Neural progenitor cell (in vitro differentiated cells): ENCODE measurements at regions not wholly inside any gene's neighbourhood (a gene's known extent, or its start where the extent isn't known, plus 50 kb on each side); places are given as distances from the start of the nearest gene placed in this dataset.

Source experiments
- DNase-seq: peaks from one replicate; pipeline ENCODE4 v3.0.0-alpha.2; 2016; ENCODE audit warnings: low spot score
- H2AFZ ChIP-seq: fragments of 200-600 bp; sonication (generic); replicated peaks from 2 replicates; pipeline ENCODE4 v1.6.1; 2016; ENCODE audit warnings: antibody characterized with exemption
- H3F3A ChIP-seq: fragments of 200-600 bp; sonication (generic); 2 replicates; pipeline ENCODE4 v1.6.1; 2016; ENCODE audit warnings: antibody characterized with exemption, low read depth
- H3K27ac ChIP-seq: fragments of 200-600 bp; sonication (generic); 2 replicates; pipeline ENCODE4 v1.5.1; 2016; ENCODE audit warnings: mild to moderate bottlenecking
- H3K27me3 ChIP-seq: fragments of 200-600 bp; sonication (generic); 2 replicates; pipeline ENCODE4 v1.6.1; 2016; ENCODE audit warnings: mild to moderate bottlenecking, moderate library complexity
- H3K36me3 ChIP-seq: fragments of 200-600 bp; sonication (generic); 2 replicates; pipeline ENCODE4 v1.5.1; 2016
- H3K4me1 ChIP-seq: fragments of 200-600 bp; sonication (generic); 2 replicates; pipeline ENCODE4 v1.6.1; 2016; ENCODE audit warnings: mixed run types
- H3K4me2 ChIP-seq: fragments of 200-600 bp; sonication (generic); 2 replicates; pipeline ENCODE4 v1.6.1; 2016
- H3K4me3 ChIP-seq: fragments of 200-600 bp; sonication (generic); 2 replicates; pipeline ENCODE4 v1.5.1; 2016
- H3K79me2 ChIP-seq: fragments of 200-600 bp; sonication (generic); 2 replicates; pipeline ENCODE4 v1.6.1; 2016; ENCODE audit warnings: low read depth
- H3K9ac ChIP-seq: fragments of 200-600 bp; sonication (generic); 2 replicates; pipeline ENCODE4 v1.6.1; 2016
- H3K9me3 ChIP-seq: fragments of 200-600 bp; sonication (generic); 2 replicates; pipeline ENCODE4 v1.5.1; 2016; ENCODE audit warnings: low read depth
- H4K20me1 ChIP-seq: fragments of 200-600 bp; sonication (generic); 2 replicates; pipeline ENCODE4 v1.6.1; 2016; ENCODE audit warnings: low read depth
- H3K27ac Mint-ChIP-seq: 3 replicates; pipeline ENCODE4 v1.8.0; 2021; ENCODE audit warnings: mixed read lengths
- H3K27me3 Mint-ChIP-seq: 2 replicates; pipeline ENCODE4 v1.8.0; 2022; ENCODE audit warnings: low read depth, mild to moderate bottlenecking, inconsistent platforms, moderate library complexity, mixed read lengths; ENCODE audit not compliant: insufficient read depth
- H3K36me3 Mint-ChIP-seq: 3 replicates; pipeline ENCODE4 v1.8.0; 2021; ENCODE audit warnings: mixed read lengths
- H3K4me1 Mint-ChIP-seq: 3 replicates; pipeline ENCODE4 v1.8.0; 2021; ENCODE audit warnings: mixed read lengths
- H3K4me3 Mint-ChIP-seq: 3 replicates; pipeline ENCODE4 v1.8.0; 2021; ENCODE audit warnings: mild to moderate bottlenecking, moderate library complexity, mixed read lengths
- H3K9me3 Mint-ChIP-seq: 3 replicates; pipeline ENCODE4 v1.8.0; 2020; ENCODE audit warnings: mixed read lengths
- EZH2 ChIP-seq: fragments of 200-600 bp; sonication (generic); IDR thresholded peaks from 2 replicates; pipeline ENCODE4 v1.6.1; 2017; ENCODE audit warnings: antibody characterized with exemption, mild to moderate bottlenecking, moderate library complexity
- EZH2phosphoT487 ChIP-seq: fragments of 200-600 bp; sonication (generic); IDR thresholded peaks from 2 replicates; pipeline ENCODE4 v1.6.1; 2017; ENCODE audit warnings: antibody characterized with exemption
- TF ChIP-seq, protein P1 (sequence below): fragments of 200-600 bp; sonication (generic); IDR thresholded peaks from 2 replicates; pipeline ENCODE4 v1.5.1; 2017; ENCODE audit warnings: antibody characterized with exemption, mild to moderate bottlenecking

DNA sequence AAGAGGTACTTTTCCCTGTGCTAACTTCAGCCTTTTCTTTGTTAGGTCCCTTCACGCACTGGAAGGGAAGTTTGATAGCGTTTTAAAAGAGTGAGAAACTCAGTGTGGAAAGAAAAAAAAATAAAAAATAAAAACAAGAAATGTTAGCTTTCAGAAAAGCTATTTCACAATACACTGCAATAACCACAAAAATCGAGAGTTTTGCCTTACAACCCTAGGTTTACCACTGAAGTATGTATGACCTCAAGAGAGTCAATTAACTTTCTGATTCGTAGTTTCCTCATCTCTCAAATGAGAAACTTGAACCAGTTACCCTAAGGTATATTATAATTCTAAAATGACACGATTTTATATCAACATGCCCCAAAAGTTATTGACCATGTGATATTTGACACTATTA, 93.9 kb upstream of the JADE1 start:
- no peaks in the 10 kb centered on the region for H3F3A ChIP-seq
- TF ChIP-seq EZH2phosphoT487, result no peak
- TF ChIP-seq EZH2, result no peak
- TF ChIP-seq, protein P1, sequence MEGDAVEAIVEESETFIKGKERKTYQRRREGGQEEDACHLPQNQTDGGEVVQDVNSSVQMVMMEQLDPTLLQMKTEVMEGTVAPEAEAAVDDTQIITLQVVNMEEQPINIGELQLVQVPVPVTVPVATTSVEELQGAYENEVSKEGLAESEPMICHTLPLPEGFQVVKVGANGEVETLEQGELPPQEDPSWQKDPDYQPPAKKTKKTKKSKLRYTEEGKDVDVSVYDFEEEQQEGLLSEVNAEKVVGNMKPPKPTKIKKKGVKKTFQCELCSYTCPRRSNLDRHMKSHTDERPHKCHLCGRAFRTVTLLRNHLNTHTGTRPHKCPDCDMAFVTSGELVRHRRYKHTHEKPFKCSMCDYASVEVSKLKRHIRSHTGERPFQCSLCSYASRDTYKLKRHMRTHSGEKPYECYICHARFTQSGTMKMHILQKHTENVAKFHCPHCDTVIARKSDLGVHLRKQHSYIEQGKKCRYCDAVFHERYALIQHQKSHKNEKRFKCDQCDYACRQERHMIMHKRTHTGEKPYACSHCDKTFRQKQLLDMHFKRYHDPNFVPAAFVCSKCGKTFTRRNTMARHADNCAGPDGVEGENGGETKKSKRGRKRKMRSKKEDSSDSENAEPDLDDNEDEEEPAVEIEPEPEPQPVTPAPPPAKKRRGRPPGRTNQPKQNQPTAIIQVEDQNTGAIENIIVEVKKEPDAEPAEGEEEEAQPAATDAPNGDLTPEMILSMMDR, result no peak
- H3K36me3 Mint-ChIP-seq, result no peaks in the 10 kb centered on the region
- H3K4me3 ChIP-seq, result no peak overlapping the region
- no peak overlapping the region for H3K4me3 Mint-ChIP-seq
- H3K36me3 ChIP-seq, result no peaks in the 10 kb centered on the region
- no peaks in the 10 kb centered on the region for H4K20me1 ChIP-seq
- no peak overlapping the region for H3K27ac ChIP-seq
- H3K4me1 Mint-ChIP-seq, result no peaks in the 10 kb centered on the region
- H3K4me1 ChIP-seq, result no peaks in the 10 kb centered on the region
- no peaks in the 10 kb centered on the region for H3K79me2 ChIP-seq
- no peak for DNase-seq
- H3K27ac Mint-ChIP-seq, result no peak overlapping the region
- no peak overlapping the region for H3K9ac ChIP-seq
- peaks cover 2% of the 10 kb centered on the region for H3K27me3 Mint-ChIP-seq
- no peaks in the 10 kb centered on the region for H3K9me3 ChIP-seq
- H3K9me3 Mint-ChIP-seq, result no peaks in the 10 kb centered on the region
- H2AFZ ChIP-seq, result no peak overlapping the region
- no peaks in the 10 kb centered on the region for H3K27me3 ChIP-seq
- no peak overlapping the region for H3K4me2 ChIP-seq

DNA sequence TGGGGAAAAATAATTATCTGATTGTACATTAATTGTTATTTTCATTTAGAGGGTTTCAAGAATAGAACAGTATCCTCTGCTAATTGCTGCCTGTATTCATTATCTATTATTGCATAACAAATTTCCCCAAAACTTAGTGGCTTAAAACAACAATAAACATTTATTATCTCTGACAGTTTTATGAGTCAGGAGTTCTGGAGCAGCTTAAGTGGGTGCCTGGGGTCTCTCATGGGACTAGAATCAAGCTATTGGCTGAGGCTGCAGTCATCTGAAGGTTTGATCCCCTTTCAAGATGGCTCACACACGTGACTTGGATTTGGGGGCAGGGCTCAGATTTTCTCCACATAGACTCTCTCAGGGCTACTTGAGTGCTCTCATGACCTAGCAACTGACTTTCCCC, 98.1 kb upstream of the JADE1 start:
- no peak for TF ChIP-seq EZH2phosphoT487
- TF ChIP-seq EZH2, result no peak
- TF ChIP-seq, protein P1, result no peak
- Histone ChIP-seq H3K4me1 (no peaks in the 10 kb centered on the region), H2AFZ (no peak overlapping the region), H3K36me3 (no peaks in the 10 kb centered on the region), H3F3A (no peaks in the 10 kb centered on the region), H3K27ac (no peak overlapping the region), H3K4me2 (no peak overlapping the region), H3K79me2 (no peaks in the 10 kb centered on the region), H3K9me3 (no peaks in the 10 kb centered on the region), H3K4me3 (no peak overlapping the region), H3K9ac (no peak overlapping the region), H4K20me1 (no peaks in the 10 kb centered on the region), H3K27me3 (no peaks in the 10 kb centered on the region)
- no peaks in the 10 kb centered on the region for H3K9me3 Mint-ChIP-seq
- H3K27ac Mint-ChIP-seq, result no peak overlapping the region
- peaks cover 3% of the 10 kb centered on the region for H3K4me1 Mint-ChIP-seq
- H3K36me3 Mint-ChIP-seq, result no peaks in the 10 kb centered on the region
- DNase-seq, result no peak
- H3K4me3 Mint-ChIP-seq, result no peak overlapping the region
- H3K27me3 Mint-ChIP-seq, result peaks cover 2% of the 10 kb centered on the region

DNA sequence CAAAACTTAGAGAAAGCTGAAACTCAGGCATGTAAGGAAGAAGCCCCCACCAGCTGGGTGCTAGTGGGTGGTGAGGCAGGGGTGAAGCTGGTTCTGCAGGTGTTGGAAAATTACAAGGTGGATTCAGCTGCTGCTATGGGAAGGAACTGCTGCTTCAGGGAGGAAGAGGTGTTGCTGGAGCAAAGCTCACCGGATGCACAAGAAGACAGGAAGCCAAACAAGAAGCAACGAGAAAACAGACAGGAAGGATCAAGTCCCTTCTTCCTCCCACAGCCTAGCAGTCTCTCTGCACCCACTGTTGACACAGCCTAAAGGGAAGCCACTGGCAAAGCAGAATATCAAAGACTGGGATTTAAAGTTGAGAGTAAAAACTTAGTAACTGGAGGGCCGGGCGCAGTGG, 100.2 kb upstream of the JADE1 start:
- no peak for DNase-seq
- Histone ChIP-seq H3K27ac (no peak overlapping the region), H3K9ac (no peak overlapping the region), H4K20me1 (no peaks in the 10 kb centered on the region), H3K27me3 (no peaks in the 10 kb centered on the region), H3K4me2 (no peak overlapping the region), H3K79me2 (no peaks in the 10 kb centered on the region), H3K4me1 (no peaks in the 10 kb centered on the region), H3K36me3 (no peaks in the 10 kb centered on the region), H3K9me3 (no peaks in the 10 kb centered on the region), H3F3A (no peaks in the 10 kb centered on the region), H3K4me3 (no peak overlapping the region), H2AFZ (peak overlapping the region; percentile 60)
- no peak overlapping the region for H3K4me3 Mint-ChIP-seq
- H3K4me1 Mint-ChIP-seq, result peaks cover 3% of the 10 kb centered on the region
- H3K36me3 Mint-ChIP-seq, result no peaks in the 10 kb centered on the region
- no peaks in the 10 kb centered on the region for H3K27me3 Mint-ChIP-seq
- H3K27ac Mint-ChIP-seq, result no peak overlapping the region
- H3K9me3 Mint-ChIP-seq, result peaks cover 1% of the 10 kb centered on the region
- TF ChIP-seq EZH2phosphoT487 (no peak), EZH2 (no peak)
- TF ChIP-seq, protein P1, result no peak
